D721Med (cell line): ENCODE measurements at regions not wholly inside any gene's neighbourhood (a gene's known extent, or its start where the extent isn't known, plus 50 kb on each side); places are given as distances from the start of the nearest gene placed in this dataset.
"Not testable (repeated sequence)": the region's sequence is repeated elsewhere in the genome, so short reads cannot be mapped to it uniquely, and the experiment has no call there.

Experiments
- DNase-seq: peaks from one replicate; pipeline ENCODE4 v3.0.0; 2011; ENCODE audit warnings: low spot score; ENCODE audit not compliant: insufficient read length
- FAIRE-seq: peaks from 2 replicates; lab custom pipeline; 2011; peaks lifted over from hg19 to GRCh38; lab: Jason Lieb, UNC
- TF ChIP-seq, protein P1 (sequence below): IDR thresholded peaks from 2 replicates; pipeline ENCODE4 v1.5.1; 2012; ENCODE audit warnings: mild to moderate bottlenecking, control low read depth; ENCODE audit not compliant: insufficient read depth; ENCODE audit errors: missing control alignments

DNA sequence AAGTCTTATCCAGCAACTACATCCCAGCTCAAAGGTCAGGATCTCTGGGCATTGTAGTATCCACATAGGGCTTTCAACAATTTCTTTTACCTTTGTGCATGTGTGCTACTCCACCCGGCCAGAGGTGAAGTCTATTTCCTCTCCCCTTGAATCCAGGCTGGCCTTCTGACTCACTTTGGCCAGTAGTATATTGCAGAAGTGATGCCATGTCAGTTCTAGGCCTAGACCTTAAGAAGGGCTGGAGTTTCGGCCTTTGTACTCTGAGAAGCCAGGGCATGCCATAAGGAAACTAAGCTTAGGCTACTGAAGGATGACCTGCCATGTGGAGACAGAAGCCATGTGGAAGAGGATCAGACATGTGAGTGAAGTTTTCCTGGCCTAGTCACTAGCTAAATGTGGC lies 191.2 kb upstream of the ATP6AP2 start:
- no peak for FAIRE-seq
- TF ChIP-seq, protein P1, sequence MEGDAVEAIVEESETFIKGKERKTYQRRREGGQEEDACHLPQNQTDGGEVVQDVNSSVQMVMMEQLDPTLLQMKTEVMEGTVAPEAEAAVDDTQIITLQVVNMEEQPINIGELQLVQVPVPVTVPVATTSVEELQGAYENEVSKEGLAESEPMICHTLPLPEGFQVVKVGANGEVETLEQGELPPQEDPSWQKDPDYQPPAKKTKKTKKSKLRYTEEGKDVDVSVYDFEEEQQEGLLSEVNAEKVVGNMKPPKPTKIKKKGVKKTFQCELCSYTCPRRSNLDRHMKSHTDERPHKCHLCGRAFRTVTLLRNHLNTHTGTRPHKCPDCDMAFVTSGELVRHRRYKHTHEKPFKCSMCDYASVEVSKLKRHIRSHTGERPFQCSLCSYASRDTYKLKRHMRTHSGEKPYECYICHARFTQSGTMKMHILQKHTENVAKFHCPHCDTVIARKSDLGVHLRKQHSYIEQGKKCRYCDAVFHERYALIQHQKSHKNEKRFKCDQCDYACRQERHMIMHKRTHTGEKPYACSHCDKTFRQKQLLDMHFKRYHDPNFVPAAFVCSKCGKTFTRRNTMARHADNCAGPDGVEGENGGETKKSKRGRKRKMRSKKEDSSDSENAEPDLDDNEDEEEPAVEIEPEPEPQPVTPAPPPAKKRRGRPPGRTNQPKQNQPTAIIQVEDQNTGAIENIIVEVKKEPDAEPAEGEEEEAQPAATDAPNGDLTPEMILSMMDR: no peak
- no peak for DNase-seq

DNA sequence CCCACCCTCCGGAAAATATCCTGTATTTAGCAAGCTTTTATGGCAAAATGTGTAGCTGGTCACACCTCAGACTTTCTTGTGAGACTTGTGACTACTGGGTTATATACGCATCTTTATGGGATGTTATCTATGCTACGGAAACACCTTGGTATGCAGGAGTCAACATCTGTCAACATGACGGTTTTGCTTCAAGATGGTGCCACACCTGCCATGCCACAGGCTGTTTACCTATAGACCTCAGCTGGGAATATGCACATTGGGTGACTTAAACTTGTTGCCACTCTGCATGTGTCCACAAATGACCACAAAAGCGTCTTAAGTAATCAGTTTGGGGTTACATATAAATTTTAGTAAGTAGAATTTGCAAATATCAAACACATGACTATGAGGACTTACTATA lies 192.3 kb upstream of the ATP6AP2 start:
- DNase-seq (no peak), FAIRE-seq (no peak)
- TF ChIP-seq, protein P1: no peak

DNA sequence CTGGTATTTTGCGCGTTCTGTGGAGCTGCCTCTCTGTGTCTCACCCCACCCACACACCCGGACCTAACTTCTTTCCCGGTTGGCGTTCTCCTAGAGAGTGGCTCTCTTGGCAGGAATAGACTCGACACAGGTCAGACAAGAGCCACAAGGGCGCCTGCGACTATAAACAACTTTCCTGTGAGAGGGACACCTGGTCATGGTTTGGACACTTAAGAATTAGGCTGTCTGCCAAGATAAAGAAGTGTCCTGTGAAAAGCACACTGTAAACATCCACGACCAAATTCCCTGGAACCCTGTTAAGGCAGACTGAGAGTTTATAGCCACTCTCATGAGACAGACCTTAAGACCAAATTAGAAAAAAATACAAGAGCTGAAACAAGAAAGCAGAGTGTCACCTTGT lies 192.9 kb upstream of the ATP6AP2 start:
- DNase-seq, FAIRE-seq: not testable (repeated sequence)

DNA sequence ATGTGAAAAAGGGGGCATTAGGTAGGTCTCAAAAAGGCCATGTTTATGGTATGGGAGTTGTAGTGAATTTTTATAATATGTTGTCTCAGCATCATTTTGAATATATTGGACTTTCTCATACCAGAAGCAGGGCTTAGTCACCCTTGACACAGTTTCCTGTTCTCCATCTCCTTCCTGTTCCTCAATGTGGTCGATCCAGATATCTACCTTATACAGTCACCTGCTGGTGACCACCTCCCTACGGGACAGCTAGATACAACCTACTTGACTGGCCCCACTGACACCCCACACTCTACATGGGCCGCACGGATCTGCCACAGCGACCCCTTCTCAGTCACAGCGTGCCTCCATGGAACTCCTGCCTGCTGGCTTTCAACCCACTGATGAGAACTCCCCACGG lies 193.5 kb upstream of the ATP6AP2 start:
- FAIRE-seq, DNase-seq: not testable (repeated sequence)

DNA sequence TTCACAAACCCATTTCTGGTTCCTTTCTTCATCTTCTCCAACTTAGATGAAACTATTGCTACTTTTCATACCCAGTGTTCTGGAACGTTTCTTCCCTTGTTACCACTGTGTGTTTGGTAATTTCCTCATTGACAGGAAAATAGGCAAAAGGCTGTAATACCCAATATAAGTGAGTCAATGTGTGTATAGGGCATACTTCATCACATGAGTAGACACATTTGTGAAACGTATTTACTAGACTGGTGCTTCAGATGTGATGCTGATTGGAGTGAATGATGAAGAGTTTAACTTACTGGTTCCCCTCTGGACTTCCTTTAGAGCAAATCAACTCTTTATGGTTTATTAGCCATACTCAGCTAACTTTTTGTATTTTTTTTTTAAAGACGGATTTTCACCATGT lies 195.1 kb upstream of the ATP6AP2 start:
- FAIRE-seq (no peak), DNase-seq (no peak)
- TF ChIP-seq, protein P1: no peak

DNA sequence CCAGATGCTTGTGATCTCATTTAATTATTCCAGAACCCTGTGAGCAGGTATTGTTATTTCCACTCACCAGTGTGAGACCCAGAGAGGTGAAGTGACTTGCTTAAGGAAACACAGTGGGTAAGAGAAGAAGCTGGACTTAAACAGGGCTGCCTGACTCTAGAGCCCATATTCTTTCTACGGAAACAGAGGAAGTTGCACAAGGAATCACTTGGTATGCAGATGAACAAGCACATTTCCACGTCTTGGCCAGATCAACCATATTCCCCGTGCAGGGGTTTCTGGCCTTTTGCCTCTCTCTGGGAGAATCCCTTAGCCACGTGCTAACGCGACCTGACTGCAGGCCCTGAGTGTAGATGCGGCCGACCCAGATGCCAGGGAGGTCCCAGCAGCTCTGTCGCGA lies 195.5 kb upstream of the ATP6AP2 start:
- DNase-seq (no peak), FAIRE-seq (no peak)
- TF ChIP-seq, protein P1: no peak

DNA sequence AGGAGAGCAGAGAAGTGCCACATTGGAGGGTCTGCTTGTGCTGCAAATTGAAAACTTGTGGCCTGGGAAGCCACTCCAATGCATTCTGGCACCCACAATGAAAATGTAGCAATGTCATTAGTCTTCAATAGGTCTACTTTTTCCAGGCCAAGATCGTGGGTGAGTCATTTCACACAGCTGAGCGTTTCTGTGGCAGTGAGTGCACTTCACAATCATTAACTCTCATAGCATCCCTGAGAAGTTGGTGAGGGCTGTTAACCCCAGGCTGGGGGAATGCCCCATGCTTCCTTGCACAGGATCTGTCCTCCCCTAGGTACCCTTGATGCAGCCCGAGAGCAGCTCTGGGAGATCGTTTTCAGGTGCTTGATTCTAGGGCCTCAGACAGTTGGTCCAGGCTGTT lies 196.8 kb upstream of the ATP6AP2 start:
- FAIRE-seq (no peak), DNase-seq (no peak)
- TF ChIP-seq, protein P1: no peak

DNA sequence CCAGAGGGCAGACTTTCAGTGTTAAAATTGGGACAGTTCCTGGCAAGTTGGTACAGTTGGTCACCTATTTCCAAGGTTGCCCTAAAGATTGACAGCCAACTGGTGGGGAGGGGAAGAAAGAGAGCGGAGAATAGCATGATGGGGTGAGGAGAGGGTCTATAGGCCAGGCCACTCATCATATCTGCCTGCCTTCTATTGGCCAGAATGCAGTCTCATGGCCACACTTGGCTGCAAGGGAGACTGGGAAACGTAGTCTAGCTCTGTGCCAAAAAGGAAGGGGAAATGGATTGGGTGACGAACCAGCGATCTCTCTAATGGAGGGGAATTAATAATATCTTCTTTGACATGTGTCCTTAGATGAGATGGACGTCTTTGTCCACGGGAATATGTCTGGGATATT lies 197.4 kb upstream of the ATP6AP2 start:
- TF ChIP-seq, protein P1: no peak
- FAIRE-seq (no peak), DNase-seq (no peak)
